ENCODE measurements at regions not wholly inside any gene's neighbourhood (a gene's known extent, or its start where the extent isn't known, plus 50 kb on each side); places are given as distances from the start of the nearest gene placed in this dataset.

DNA sequence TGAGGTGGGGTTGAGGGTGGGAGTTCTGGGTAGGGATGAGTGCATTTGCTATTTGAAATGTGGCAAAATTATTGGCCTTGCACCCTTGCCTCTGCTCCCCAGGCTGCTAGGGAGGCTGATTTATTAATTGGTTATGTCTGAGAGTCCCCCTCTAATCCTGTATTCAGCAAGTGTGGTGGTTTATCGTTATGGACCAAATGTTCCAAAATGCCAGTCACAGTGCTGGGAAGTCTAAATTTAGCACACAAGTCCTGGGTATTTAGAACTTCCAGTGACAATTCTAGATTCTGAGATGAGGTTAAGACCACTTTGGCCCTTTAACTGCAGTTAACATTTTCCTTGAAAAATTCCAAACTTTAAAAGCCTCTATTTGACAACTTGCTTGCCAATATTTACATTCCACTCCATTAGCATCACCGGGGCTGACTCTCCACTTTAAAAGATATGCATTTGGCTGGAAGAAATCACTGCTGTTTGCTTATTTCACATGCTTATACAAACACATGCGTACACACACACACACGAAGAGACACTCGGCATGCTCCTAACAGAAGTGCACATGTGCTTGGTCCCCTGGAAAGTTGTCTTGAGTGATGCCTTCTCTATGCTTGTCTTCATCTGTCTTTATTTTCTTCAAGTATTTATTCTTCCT, 247.7 kb downstream of the IL20RB start:
- no peak for TF ChIP-seq POLR2A (IDR thresholded peaks at IDR 0.05; ENCODE audit: low read length)
- no peak for TF ChIP-seq GATA1 (IDR thresholded peaks at IDR 0.05; ENCODE audit: low read depth, low read length)
